ENCODE measurements at regions not wholly inside any gene's neighbourhood (a gene's known extent, or its start where the extent isn't known, plus 50 kb on each side); places are given as distances from the start of the nearest gene placed in this dataset.

- no peak for DNase-seq (ENCODE audit: low read depth in 2 of 2)
- no peak for TF ChIP-seq CTCF (IDR thresholded peaks at IDR 0.05; ENCODE audit: low read depth, low read length)
- no peak overlapping the region for H3K4me3 ChIP-seq (replicated peaks in 1 of 2; ENCODE audit: low read depth in 2 of 2, low read length in 2 of 2)
These were observed 158.1 kb downstream of the EFNB2 start for GRCh38 chr13:106377341-106377740.

GRCh38 chr13:106376401-106377112, 158.9 kb downstream of the EFNB2 start:
- peak; percentile 79 to 96 for DNase-seq (ENCODE audit: low read depth in 2 of 2)
- peak; percentile 21 for TF ChIP-seq CTCF (IDR thresholded peaks at IDR 0.05; ENCODE audit: low read depth, low read length)
- no peak overlapping the region for H3K4me3 ChIP-seq (replicated peaks in 1 of 2; ENCODE audit: low read depth in 2 of 2, low read length in 2 of 2)

GRCh38 chr13:106375085-106375484, 160.4 kb downstream of the EFNB2 start:
- no peak for DNase-seq (ENCODE audit: low read depth in 2 of 2)
- TF ChIP-seq CTCF (IDR thresholded peaks at IDR 0.05; ENCODE audit: low read depth, low read length): no peak
- no peak overlapping the region for H3K4me3 ChIP-seq (replicated peaks in 1 of 2; ENCODE audit: low read depth in 2 of 2, low read length in 2 of 2)

GRCh38 chr13:106374631-106375030, 160.8 kb downstream of the EFNB2 start:
- no peak overlapping the region for H3K4me3 ChIP-seq (replicated peaks in 1 of 2; ENCODE audit: low read depth in 2 of 2, low read length in 2 of 2)
- DNase-seq (ENCODE audit: low read depth in 2 of 2): no peak
- no peak for TF ChIP-seq CTCF (IDR thresholded peaks at IDR 0.05; ENCODE audit: low read depth, low read length)

- TF ChIP-seq CTCF (IDR thresholded peaks at IDR 0.05; ENCODE audit: low read depth, low read length): no peak
- H3K4me3 ChIP-seq (replicated peaks in 1 of 2; ENCODE audit: low read depth in 2 of 2, low read length in 2 of 2): no peak overlapping the region
- peak; percentile 64 to 65 for DNase-seq (ENCODE audit: low read depth in 2 of 2)
These were observed 161.4 kb downstream of the EFNB2 start for GRCh38 chr13:106373989-106374572.

- DNase-seq (ENCODE audit: low read depth in 2 of 2): peak in 1 of 2 donors; percentile 11
- H3K4me3 ChIP-seq (replicated peaks in 1 of 2; ENCODE audit: low read depth in 2 of 2, low read length in 2 of 2): no peak overlapping the region
These were observed 162.0 kb downstream of the EFNB2 start for GRCh38 chr13:106373304-106373988.

More at GRCh38 chr13:106373304-106373988, 162.0 kb downstream of the EFNB2 start:
- no peak for TF ChIP-seq CTCF (IDR thresholded peaks at IDR 0.05; ENCODE audit: low read depth, low read length)
